GM12878 (cell line): ENCODE measurements at regions not wholly inside any gene's neighbourhood (a gene's known extent, or its start where the extent isn't known, plus 50 kb on each side); places are given as distances from the start of the nearest gene placed in this dataset.

Experiments used
- ATAC-seq: fragments of 200-7000 bp; cut with Tn5 transposase; 3 replicates; pipeline ENCODE4 v1.9.1; 2020; ENCODE audit warnings: mild to moderate bottlenecking, moderate library complexity
- BruUV-seq: library from RNA; stranded (reverse); fragments of 400-500 nt; replicated peaks from 2 replicates; lab custom pipeline; 2021; lab: Mats Ljungman, UMichigan
- CTCF ChIA-PET: fragments of 300-600 bp; sonication (Branson Sonifier 250); formaldehyde crosslinking; extraction: SDS; loops from one replicate; lab custom pipeline; 2021; ENCODE audit warnings: inconsistent platforms; lab: Yijun Ruan, JAX
- POLR2A ChIA-PET: fragments of 350-600 bp; formaldehyde crosslinking; extraction: SDS; loops from one replicate; lab custom pipeline; 2021; ENCODE audit warnings: inconsistent platforms; lab: Charles Lee
- RAD21 ChIA-PET: fragments of 300-600 bp; sonication (Branson Sonifier 250); formaldehyde crosslinking; loops from one replicate; lab custom pipeline; 2023; ENCODE audit warnings: antibody characterized with exemption; ENCODE audit not compliant: unreplicated experiment; lab: Charles Lee
- SMC1A ChIA-PET: fragments of 300-600 bp; sonication (Branson Sonifier 250); formaldehyde crosslinking; loops from one replicate; lab custom pipeline; 2023; ENCODE audit not compliant: unreplicated experiment, uncharacterized antibody; lab: Charles Lee
- DNase-seq: peaks from one replicate; pipeline ENCODE4 v3.0.0-alpha.2; 2011; ENCODE audit warnings: low read depth, low spot score
- FAIRE-seq: peaks from 3 replicates; lab custom pipeline; 2011; peaks lifted over from hg19 to GRCh38; lab: Jason Lieb, UNC
- H2AFZ ChIP-seq: 2 replicates; pipeline ENCODE4 v1.6.0; 2011; ENCODE audit warnings: low read depth, low read length, control low read depth; ENCODE audit not compliant: control insufficient read depth
- H3K27ac ChIP-seq: 2 replicates; pipeline ENCODE4 v1.5.1; 2011; ENCODE audit warnings: control low read depth; ENCODE audit not compliant: control insufficient read depth, insufficient read depth
- H3K27me3 ChIP-seq, 2 experiments: replicated peaks in 1 of 2; 2 replicates each; pipeline versions ENCODE4 v1.6.0 to v1.6.1; 2011; ENCODE audit warnings: low read length in 1 of 2; ENCODE audit not compliant: control insufficient read depth in 2 of 2, insufficient read depth in 2 of 2
- H3K36me3 ChIP-seq, 2 experiments: 2 replicates each; pipeline ENCODE4 v1.5.1; 2011; ENCODE audit warnings: low read length in 1 of 2; ENCODE audit not compliant: control insufficient read depth in 2 of 2, insufficient read depth in 2 of 2
- H3K4me1 ChIP-seq: 2 replicates; pipeline ENCODE4 v1.6.1; 2011; ENCODE audit warnings: mild to moderate bottlenecking, low read length, moderate library complexity, mixed read lengths; ENCODE audit not compliant: control insufficient read depth, insufficient read depth
- H3K4me2 ChIP-seq: 2 replicates; pipeline ENCODE4 v1.6.0; 2011; ENCODE audit warnings: control low read depth; ENCODE audit not compliant: control insufficient read depth, insufficient read depth
- H3K4me3 ChIP-seq: fragments of 200-600 bp; sonication (generic); 2 replicates; pipeline ENCODE4 v1.5.1; 2016
- H3K79me2 ChIP-seq: 2 replicates; pipeline ENCODE4 v1.6.0; 2011; ENCODE audit warnings: low read length; ENCODE audit not compliant: control insufficient read depth, insufficient read depth
- H3K9ac ChIP-seq: 2 replicates; pipeline ENCODE4 v1.8.0; 2011; ENCODE audit warnings: low read length, control low read depth, mixed read lengths; ENCODE audit not compliant: control insufficient read depth, insufficient read depth
- H3K9me3 ChIP-seq: replicated peaks from 3 replicates; pipeline ENCODE4 v1.5.1; 2011; ENCODE audit warnings: mild to moderate bottlenecking, low read length; ENCODE audit not compliant: control insufficient read depth, insufficient read depth
- H4K20me1 ChIP-seq: 2 replicates; pipeline ENCODE4 v1.6.0; 2011; ENCODE audit not compliant: control insufficient read depth, insufficient read depth
- ASH2L ChIP-seq: fragments of 300-600, 200-600 bp; sonication (generic); IDR thresholded peaks from 2 replicates; pipeline ENCODE4 v1.6.1; 2017; ENCODE audit warnings: low read depth, mild to moderate bottlenecking, borderline replicate concordance
- ATF3 ChIP-seq: IDR thresholded peaks from 2 replicates; pipeline ENCODE4 v1.6.1; 2011; ENCODE audit warnings: low read depth, mild to moderate bottlenecking, low read length, moderate library complexity, borderline replicate concordance; ENCODE audit errors: extremely low read depth
- BRCA1 ChIP-seq: IDR thresholded peaks from 2 replicates; pipeline ENCODE4 v1.6.1; 2011; ENCODE audit warnings: low read depth, low read length, improper control_type of control experiment
- CHD4 ChIP-seq: fragments of 200-600 bp; sonication (generic); IDR thresholded peaks from 2 replicates; pipeline ENCODE4 v1.6.1; 2016; ENCODE audit warnings: mild to moderate bottlenecking
- CREB1 ChIP-seq: IDR thresholded peaks from 2 replicates; pipeline ENCODE4 v1.6.1; 2012; ENCODE audit warnings: low read depth, mild to moderate bottlenecking, inconsistent platforms
- CTCF ChIP-seq, 3 experiments: IDR thresholded peaks in 2 of 3; conservative IDR thresholded peaks in 1 of 3; 2 replicates each; pipeline ENCODE4 v1.5.1; 2011; ENCODE audit warnings: low read depth in 3 of 3, low read length in 3 of 3, mild to moderate bottlenecking in 3 of 3, control low read depth in 2 of 3, moderate library complexity in 2 of 3, inconsistent platforms in 1 of 3, mixed read lengths in 1 of 3; ENCODE audit not compliant: control insufficient read depth in 2 of 3, insufficient read depth in 1 of 3; ENCODE audit errors: extremely low read depth in 1 of 3
- EGR1 ChIP-seq, 2 experiments: IDR thresholded peaks; 1 replicate in 1 of 2; 2 replicates in 1 of 2; pipeline ENCODE4 v1.6.1; 2011 to 2012; ENCODE audit warnings: low read depth in 2 of 2, low read length in 2 of 2, borderline replicate concordance in 1 of 2, mild to moderate bottlenecking in 1 of 2, moderate library complexity in 1 of 2
- HCFC1 ChIP-seq: fragments of 150-350 bp; IDR thresholded peaks from 2 replicates; pipeline ENCODE4 v1.6.1; 2014; ENCODE audit warnings: low read length
- HDAC6 ChIP-seq: fragments of 200-600 bp; sonication (generic); IDR thresholded peaks from one replicate; pipeline ENCODE4 v1.8.0; 2017; ENCODE audit warnings: antibody characterized with exemption; ENCODE audit not compliant: unreplicated experiment
- HSF1 ChIP-seq: fragments of 150-350 bp; IDR thresholded peaks from 2 replicates; pipeline ENCODE4 v1.6.1; 2014; ENCODE audit warnings: mild to moderate bottlenecking, low read depth, low read length
- MTA2 ChIP-seq: fragments of 450-650 bp; IDR thresholded peaks from 2 replicates; pipeline ENCODE4 v1.6.1; 2016; ENCODE audit warnings: low read depth, mild to moderate bottlenecking, moderate library complexity
- RFX5 ChIP-seq: IDR thresholded peaks from 2 replicates; pipeline ENCODE4 v1.6.1; 2011; ENCODE audit warnings: low read depth, low read length, improper control_type of control experiment
- TARDBP ChIP-seq: IDR thresholded peaks from 2 replicates; pipeline ENCODE4 v1.6.1; 2016; ENCODE audit warnings: borderline replicate concordance
- in situ Hi-C: fragments of 300-500 bp; cut with MboI; formaldehyde crosslinking; loops from 9 replicates; pipeline ENCODE4 v1.14.3; 2018; ENCODE audit warnings: mixed read lengths
- intact Hi-C: fragments of 100-400 bp; cut with micrococcal nuclease; formaldehyde crosslinking; loops from one replicate; pipeline ENCODE4 v1.14.2; 2022; ENCODE audit not compliant: unreplicated experiment

GRCh38 chr3:194894538-194894937 lies 208.9 kb downstream of the FAM43A start:
- Histone ChIP-seq H3K4me3 (no peak overlapping the region), H3K4me2 (no peak overlapping the region), H3K36me3 (no peaks in the 10 kb centered on the region), H4K20me1 (no peaks in the 10 kb centered on the region), H3K79me2 (no peaks in the 10 kb centered on the region), H3K9ac (no peak overlapping the region), H2AFZ (no peak overlapping the region), H3K27me3 (no peaks in the 10 kb centered on the region), H3K4me1 (peaks cover 5% of the 10 kb centered on the region; the same call in 1 of the 2 replicates), H3K9me3 (peaks cover 3% of the 10 kb centered on the region; the same call in 2 of the 3 replicates), H3K27ac (no peak overlapping the region)
- intact Hi-C loops = no loop called here
- TF ChIP-seq CTCF (IDR thresholded peaks at IDR 0.05 in 2 of 3, conservative IDR thresholded peaks at IDR 0.05 in 1 of 3; ENCODE audit: control insufficient read depth in 2 of 3, extremely low read depth in 1 of 3, insufficient read depth in 1 of 3, low read depth in 3 of 3, low read length in 3 of 3) (no peak), ATF3 (no peak), HSF1 (no peak), TARDBP (no peak), CHD4 (no peak), HDAC6 (no peak), CREB1 (no peak), ASH2L (no peak), EGR1 (IDR thresholded peaks at IDR 0.05; ENCODE audit: borderline replicate concordance in 1 of 2, low read depth in 2 of 2, low read length in 2 of 2) (no peak), RFX5 (no peak), HCFC1 (no peak), MTA2 (no peak), BRCA1 (no peak)
- ChIA-PET SMC1A (no interaction called here), CTCF (no interaction called here), RAD21 (no interaction called here), POLR2A (no interaction called here)
- FAIRE-seq (no peak), ATAC-seq (no peak), DNase-seq (no peak)
- in situ Hi-C loops = no loop called here
- no TSS peak for BruUV-seq
